AG04450 (cell line): ENCODE measurements at regions not wholly inside any gene's neighbourhood (a gene's known extent, or its start where the extent isn't known, plus 50 kb on each side); places are given as distances from the start of the nearest gene placed in this dataset.

Experiments used
- CTCF ChIA-PET: fragments of 300-600, 350-600 bp; formaldehyde crosslinking; extraction: SDS; loops from one replicate; lab custom pipeline; 2022; ENCODE audit warnings: antibody characterized with exemption, inconsistent platforms; lab: Charles Lee
- POLR2A ChIA-PET: fragments of 350-600 bp; formaldehyde crosslinking; extraction: SDS; loops from one replicate; lab custom pipeline; 2021; ENCODE audit warnings: antibody characterized with exemption, inconsistent platforms; lab: Yijun Ruan, JAX
- DNase-seq: peaks from one replicate; pipeline ENCODE4 v3.0.0-alpha.2; 2011; ENCODE audit warnings: low read depth, low spot score
- H3K27ac ChIP-seq: one replicate; pipeline ENCODE4 v1.5.1; 2012; ENCODE audit warnings: low read depth, low read length, control low read depth
- H3K27me3 ChIP-seq: one replicate; pipeline ENCODE4 v1.6.0; 2012; ENCODE audit warnings: low read length; ENCODE audit not compliant: control insufficient read depth, insufficient read depth
- H3K4me3 ChIP-seq: 2 replicates; pipeline ENCODE4 v1.5.1; 2011; ENCODE audit warnings: mild to moderate bottlenecking, low read depth, low read length, control low read depth
- H3K9me3 ChIP-seq: 2 replicates; pipeline ENCODE4 v1.5.1; 2012; ENCODE audit warnings: low read length; ENCODE audit not compliant: control insufficient read depth, insufficient read depth
- TF ChIP-seq, protein P1 (sequence below): IDR thresholded peaks from 2 replicates; pipeline ENCODE4 v1.5.1; 2011; ENCODE audit warnings: low read depth, low read length, control low read depth, inconsistent platforms

DNA sequence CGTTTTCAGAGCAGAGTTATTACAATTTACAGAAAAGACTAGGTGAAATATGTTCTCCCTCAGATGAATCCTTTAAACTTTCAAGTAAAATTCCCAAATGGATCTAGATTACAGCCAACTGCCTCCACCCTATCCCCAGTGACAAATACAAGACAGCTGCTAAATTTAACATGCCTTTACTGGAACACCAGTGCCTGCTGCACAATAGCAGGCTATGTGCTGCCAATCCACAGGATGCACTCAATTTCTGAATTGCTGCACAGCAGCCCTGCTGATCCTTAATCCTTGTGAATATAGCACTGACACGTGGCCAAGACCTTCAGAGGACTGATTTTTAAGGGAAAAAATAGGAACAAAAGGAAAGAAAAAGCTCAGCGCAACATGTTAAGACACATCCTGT, 128.9 kb downstream of the CCER1 start:
- peaks cover 3% of the 10 kb centered on the region; the same call in 1 of the 2 replicates for H3K9me3 ChIP-seq
- DNase-seq = no peak
- H3K27me3 ChIP-seq = no peaks in the 10 kb centered on the region
- POLR2A ChIA-PET = no interaction called here
- TF ChIP-seq, protein P1, sequence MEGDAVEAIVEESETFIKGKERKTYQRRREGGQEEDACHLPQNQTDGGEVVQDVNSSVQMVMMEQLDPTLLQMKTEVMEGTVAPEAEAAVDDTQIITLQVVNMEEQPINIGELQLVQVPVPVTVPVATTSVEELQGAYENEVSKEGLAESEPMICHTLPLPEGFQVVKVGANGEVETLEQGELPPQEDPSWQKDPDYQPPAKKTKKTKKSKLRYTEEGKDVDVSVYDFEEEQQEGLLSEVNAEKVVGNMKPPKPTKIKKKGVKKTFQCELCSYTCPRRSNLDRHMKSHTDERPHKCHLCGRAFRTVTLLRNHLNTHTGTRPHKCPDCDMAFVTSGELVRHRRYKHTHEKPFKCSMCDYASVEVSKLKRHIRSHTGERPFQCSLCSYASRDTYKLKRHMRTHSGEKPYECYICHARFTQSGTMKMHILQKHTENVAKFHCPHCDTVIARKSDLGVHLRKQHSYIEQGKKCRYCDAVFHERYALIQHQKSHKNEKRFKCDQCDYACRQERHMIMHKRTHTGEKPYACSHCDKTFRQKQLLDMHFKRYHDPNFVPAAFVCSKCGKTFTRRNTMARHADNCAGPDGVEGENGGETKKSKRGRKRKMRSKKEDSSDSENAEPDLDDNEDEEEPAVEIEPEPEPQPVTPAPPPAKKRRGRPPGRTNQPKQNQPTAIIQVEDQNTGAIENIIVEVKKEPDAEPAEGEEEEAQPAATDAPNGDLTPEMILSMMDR = no peak
- H3K27ac ChIP-seq = no peak overlapping the region
- CTCF ChIA-PET = interaction anchor here (0.6 kb wide), 1 partner anchor 1450 kb away, joined by 4 read pairs; no protein-coding TSS in a partner anchor
- no peak overlapping the region for H3K4me3 ChIP-seq

DNA sequence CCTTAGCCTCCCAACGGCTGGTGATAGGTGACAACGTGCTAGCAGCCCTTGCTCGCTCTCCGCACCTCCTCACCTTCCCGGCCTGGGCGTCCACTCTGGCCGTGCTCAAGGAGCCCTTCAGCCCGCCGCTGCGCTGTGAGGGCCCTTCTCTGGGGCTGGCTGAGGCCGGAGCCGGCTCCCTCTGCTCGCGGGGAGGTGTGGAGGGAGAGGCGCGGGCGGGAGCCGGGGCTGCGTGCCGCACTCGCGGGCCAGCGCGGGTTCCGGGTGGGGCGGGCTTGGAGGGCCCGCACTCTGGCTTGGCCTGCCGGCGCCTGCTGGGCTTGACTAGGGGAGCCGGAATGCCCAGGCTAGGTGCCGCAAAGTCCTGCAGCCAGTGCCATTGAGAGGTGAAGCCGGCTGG, 131.1 kb downstream of the CCER1 start:
- POLR2A ChIA-PET = no interaction called here
- Histone ChIP-seq H3K27ac (no peak overlapping the region), H3K4me3 (no peak overlapping the region), H3K9me3 (peaks cover 3% of the 10 kb centered on the region; the same call in 1 of the 2 replicates), H3K27me3 (no peaks in the 10 kb centered on the region)
- no peak for DNase-seq
- CTCF ChIA-PET = interaction anchor here (1.5 kb wide), 1 partner anchor 30 kb away, joined by 3 read pairs; no protein-coding TSS in a partner anchor
- TF ChIP-seq, protein P1 = no peak

DNA sequence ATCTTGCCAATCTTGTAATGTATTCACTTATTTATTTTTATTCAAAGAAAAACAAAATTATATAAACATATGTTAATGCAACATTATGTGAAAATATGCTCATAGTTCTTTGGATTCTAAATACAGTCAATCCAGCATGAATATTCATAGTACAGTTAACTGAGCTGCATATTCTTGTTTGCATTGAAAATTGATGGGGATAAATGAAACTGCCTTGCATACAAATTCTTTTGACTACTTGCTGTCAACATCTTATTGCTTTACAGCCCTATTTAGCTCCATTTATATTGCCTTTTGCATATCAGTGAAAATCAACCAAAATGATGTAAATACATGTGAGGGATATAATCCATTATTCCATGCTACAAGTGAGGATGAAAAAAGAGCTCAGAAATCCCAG, 135.3 kb downstream of the CCER1 start:
- TF ChIP-seq, protein P1 = no peak
- H3K27me3 ChIP-seq = no peaks in the 10 kb centered on the region
- POLR2A ChIA-PET = no interaction called here

DNA sequence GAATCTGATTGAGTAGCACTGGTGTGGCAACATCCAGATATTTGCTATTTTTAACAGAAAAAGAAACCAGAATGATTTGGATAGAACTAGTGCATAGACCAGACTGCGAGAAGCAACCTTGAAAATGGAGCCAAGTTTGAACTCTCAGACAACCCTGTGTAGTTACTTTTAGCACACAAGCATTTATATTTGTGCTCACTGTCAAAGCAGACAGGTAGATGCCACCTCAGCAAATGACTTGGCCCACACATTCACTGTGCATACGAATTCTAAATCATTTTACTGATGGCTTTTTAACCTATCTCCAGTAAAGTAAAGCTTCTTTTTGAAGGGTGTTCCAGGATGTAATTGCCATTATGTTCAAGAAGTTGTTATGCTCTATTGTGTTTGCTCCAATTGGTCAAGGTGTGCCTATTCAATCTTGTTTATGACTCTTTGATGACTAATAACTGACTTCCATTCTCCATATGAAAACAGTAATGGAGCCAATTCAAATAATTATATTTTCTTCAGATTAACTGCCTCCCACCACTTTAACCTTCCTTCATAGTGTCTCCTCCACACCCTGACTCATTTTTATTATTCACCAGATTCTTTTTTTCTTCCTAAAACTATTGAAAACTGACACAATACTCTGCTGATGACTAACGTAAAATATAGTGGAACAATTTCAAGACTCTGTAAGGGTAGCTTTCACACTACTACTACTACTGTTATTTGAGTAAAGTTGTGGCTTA, 138.5 kb downstream of the CCER1 start:
- ChIA-PET CTCF (no interaction called here), POLR2A (interaction anchor here (0.7 kb wide), 1 partner anchor 1987 kb away, joined by 3 read pairs; no protein-coding TSS in a partner anchor)
- Histone ChIP-seq H3K4me3 (no peak overlapping the region), H3K27me3 (no peaks in the 10 kb centered on the region), H3K27ac (no peak overlapping the region), H3K9me3 (no peaks in the 10 kb centered on the region)
- DNase-seq = no peak
- TF ChIP-seq, protein P1 = no peak

More for the DNA sequence above, 135.3 kb downstream of the CCER1 start:
- no peak overlapping the region for H3K4me3 ChIP-seq
- H3K9me3 ChIP-seq = peaks cover 3% of the 10 kb centered on the region; the same call in 1 of the 2 replicates
- CTCF ChIA-PET = interaction anchor here (1.6 kb wide), 1 partner anchor 35 kb away, joined by 5 read pairs; no protein-coding TSS in a partner anchor
- DNase-seq = no peak
- no peak overlapping the region for H3K27ac ChIP-seq

DNA sequence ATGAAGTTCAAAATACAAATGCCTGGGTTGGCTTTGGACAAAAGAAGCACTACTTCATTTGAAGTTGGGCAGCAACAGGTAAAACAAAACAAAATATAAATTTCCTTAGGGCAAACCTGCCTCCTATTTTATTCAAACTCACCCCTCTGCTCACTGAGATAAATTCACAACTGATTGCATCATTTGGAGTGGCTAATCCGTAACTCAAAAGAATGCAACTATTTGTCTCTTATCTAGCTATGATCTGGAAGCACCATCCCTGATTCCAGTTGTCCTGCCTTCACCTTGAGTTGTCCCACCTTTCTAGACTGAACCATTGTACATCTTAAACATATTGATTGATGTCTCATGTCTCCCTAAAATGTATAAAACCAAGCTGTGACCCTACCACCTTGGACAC, 145.0 kb downstream of the CCER1 start:
- H3K27me3 ChIP-seq = no peaks in the 10 kb centered on the region
- no peak for DNase-seq
- TF ChIP-seq, protein P1 = no peak
- no peak overlapping the region for H3K4me3 ChIP-seq
- ChIA-PET POLR2A (no interaction called here), CTCF (interaction anchor here (0.6 to 1.5 kb wide), 2 partner anchors 44 to 131 kb away, joined by 3 to 7 read pairs; no protein-coding TSS in a partner anchor)
- H3K27ac ChIP-seq = no peak overlapping the region
- no peaks in the 10 kb centered on the region for H3K9me3 ChIP-seq
